ENCODE measurements at regions not wholly inside any gene's neighbourhood (a gene's known extent, or its start where the extent isn't known, plus 50 kb on each side); places are given as distances from the start of the nearest gene placed in this dataset.

GRCh38 chr10:61160253-61160652 is 216.3 kb upstream of the RHOBTB1 start:
- Histone ChIP-seq H3K9me3 (replicated peaks in 1 of 2; ENCODE audit: control insufficient read depth in 1 of 2, insufficient read depth in 1 of 2, low read length in 2 of 2) (peaks cover 0 to 7% of the 10 kb centered on the region in 2 donors), H3K27ac (ENCODE audit: low read depth in 1 of 2, low read length in 2 of 2) (no peak overlapping the region), H3K4me2 (replicated peaks; ENCODE audit: extremely low read depth, low read length, poor library complexity, severe bottlenecking) (no peak overlapping the region), H3K9ac (ENCODE audit: insufficient read depth, low read length, poor library complexity, severe bottlenecking) (no peak overlapping the region), H3K4me1 (ENCODE audit: control insufficient read depth in 1 of 2, insufficient read depth in 2 of 2, low read length in 2 of 2) (no peaks in the 10 kb centered on the region), H2AFZ (ENCODE audit: insufficient read depth, low read depth, low read length, poor library complexity, severe bottlenecking) (no peak overlapping the region), H4K20me1 (ENCODE audit: insufficient read depth, low read length) (no peaks in the 10 kb centered on the region), H3K36me3 (replicated peaks in 1 of 2; ENCODE audit: control insufficient read depth in 1 of 2, insufficient read depth in 2 of 2, low read length in 2 of 2) (no peaks in the 10 kb centered on the region), H3K79me2 (ENCODE audit: insufficient read depth, low read length) (no peaks in the 10 kb centered on the region), H3K4me3 (replicated peaks in 1 of 3; ENCODE audit: low read depth in 2 of 3, low read length in 3 of 3) (no peak overlapping the region), H3K27me3 (ENCODE audit: control insufficient read depth in 2 of 2, insufficient read depth in 2 of 2, low read length in 2 of 2) (no peaks in the 10 kb centered on the region)
- Mint-ChIP-seq H3K4me3 (no peak overlapping the region), H3K4me1 (peaks cover 1% of the 10 kb centered on the region), H3K27ac (no peak overlapping the region), H3K27me3 (ENCODE audit: low read depth in 3 of 3) (no peaks in the 10 kb centered on the region), H3K36me3 (no peaks in the 10 kb centered on the region), H3K9me3 (peaks cover 4 to 12% (median 6%) of the 10 kb centered on the region in 7 donors)
- intact Hi-C loops (cut with micrococcal nuclease), result no loop called here
- no CpG with 5 or more reads among the region's 4 CpGs for WGBS (ENCODE audit: insufficient coverage)
- DNase-seq, result no peak
- TF ChIP-seq CTCF (IDR thresholded peaks at IDR 0.05), result no peak

GRCh38 chr10:61159253-61159652 is 215.3 kb upstream of the RHOBTB1 start:
- Histone ChIP-seq H3K79me2 (ENCODE audit: insufficient read depth, low read length) (no peaks in the 10 kb centered on the region), H3K9me3 (replicated peaks in 1 of 2; ENCODE audit: control insufficient read depth in 1 of 2, insufficient read depth in 1 of 2, low read length in 2 of 2) (peaks cover 0 to 7% of the 10 kb centered on the region in 2 donors), H2AFZ (ENCODE audit: insufficient read depth, low read depth, low read length, poor library complexity, severe bottlenecking) (no peak overlapping the region), H4K20me1 (ENCODE audit: insufficient read depth, low read length) (no peaks in the 10 kb centered on the region), H3K9ac (ENCODE audit: insufficient read depth, low read length, poor library complexity, severe bottlenecking) (no peak overlapping the region), H3K27me3 (ENCODE audit: control insufficient read depth in 2 of 2, insufficient read depth in 2 of 2, low read length in 2 of 2) (no peaks in the 10 kb centered on the region), H3K27ac (ENCODE audit: low read depth in 1 of 2, low read length in 2 of 2) (no peak overlapping the region), H3K4me1 (ENCODE audit: control insufficient read depth in 1 of 2, insufficient read depth in 2 of 2, low read length in 2 of 2) (no peaks in the 10 kb centered on the region), H3K4me3 (replicated peaks in 1 of 3; ENCODE audit: low read depth in 2 of 3, low read length in 3 of 3) (no peak overlapping the region), H3K4me2 (replicated peaks; ENCODE audit: extremely low read depth, low read length, poor library complexity, severe bottlenecking) (no peak overlapping the region), H3K36me3 (replicated peaks in 1 of 2; ENCODE audit: control insufficient read depth in 1 of 2, insufficient read depth in 2 of 2, low read length in 2 of 2) (no peaks in the 10 kb centered on the region)
- Mint-ChIP-seq H3K27ac (no peak overlapping the region), H3K36me3 (no peaks in the 10 kb centered on the region), H3K4me3 (no peak overlapping the region), H3K9me3 (peaks cover 4 to 12% (median 6%) of the 10 kb centered on the region in 7 donors), H3K4me1 (peaks cover 1% of the 10 kb centered on the region), H3K27me3 (ENCODE audit: low read depth in 3 of 3) (no peaks in the 10 kb centered on the region)
- WGBS (ENCODE audit: insufficient coverage), result 80% methylated on average over 2 of the region's 2 CpGs
- no peak for DNase-seq
- no peak for TF ChIP-seq CTCF (IDR thresholded peaks at IDR 0.05)
- intact Hi-C loops (cut with micrococcal nuclease), result no loop called here

Measured in CD14-positive monocyte (primary cell).